GM12873 (cell line): ENCODE measurements at regions not wholly inside any gene's neighbourhood (a gene's known extent, or its start where the extent isn't known, plus 50 kb on each side); places are given as distances from the start of the nearest gene placed in this dataset.

ENCODE experiments used
- CTCF ChIP-seq: IDR thresholded peaks from 2 replicates; pipeline ENCODE4 v1.5.1; 2012; ENCODE audit warnings: low read depth, mild to moderate bottlenecking, moderate library complexity, low read length, control low read depth; ENCODE audit not compliant: insufficient read depth; ENCODE audit errors: missing control alignments

- no peak for TF ChIP-seq CTCF
Measured at GRCh38 chr22:22995166-22995565, 75.2 kb upstream of the GNAZ start.

GRCh38 chr22:22996511-22997261 is 73.6 kb upstream of the GNAZ start:
- no peak for TF ChIP-seq CTCF

- no peak for TF ChIP-seq CTCF
Measured at GRCh38 chr22:22997262-22997898, 72.9 kb upstream of the GNAZ start.

- TF ChIP-seq CTCF = no peak
Measured at GRCh38 chr22:22997988-22998387, 72.3 kb upstream of the GNAZ start.

- no peak for TF ChIP-seq CTCF
Measured at GRCh38 chr22:22999523-22999922, 70.8 kb upstream of the GNAZ start.

- TF ChIP-seq CTCF = no peak
Measured at GRCh38 chr22:23000657-23001347, 69.5 kb upstream of the GNAZ start.

- TF ChIP-seq CTCF = no peak
Measured at GRCh38 chr22:23001463-23001862, 68.9 kb upstream of the GNAZ start.
